ENCODE measurements at regions not wholly inside any gene's neighbourhood (a gene's known extent, or its start where the extent isn't known, plus 50 kb on each side); places are given as distances from the start of the nearest gene placed in this dataset.
"Not testable (repeated sequence)": the region's sequence is repeated elsewhere in the genome, so short reads cannot be mapped to it uniquely, and the experiment has no call there.

DNA sequence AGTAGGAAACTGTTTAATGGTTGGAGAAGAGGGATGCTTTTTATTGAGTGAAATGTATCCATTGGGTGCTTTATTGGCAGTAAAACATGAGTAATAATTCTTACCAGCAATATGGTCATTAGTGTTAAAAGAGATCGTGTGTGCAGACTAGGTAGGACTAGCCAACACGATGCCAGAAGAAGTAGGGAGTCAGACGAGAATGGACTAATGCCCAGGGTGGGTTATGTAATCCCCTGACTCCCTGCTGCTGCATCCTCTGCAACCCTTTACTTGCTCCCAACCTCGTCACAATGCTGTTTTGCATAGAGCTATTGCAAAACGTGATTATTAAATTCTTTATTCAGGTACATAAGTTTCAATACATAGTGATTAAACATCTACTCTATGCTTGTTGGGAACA is 1213.7 kb downstream of the GATA3 start:
- no peak for DNase-seq

DNA sequence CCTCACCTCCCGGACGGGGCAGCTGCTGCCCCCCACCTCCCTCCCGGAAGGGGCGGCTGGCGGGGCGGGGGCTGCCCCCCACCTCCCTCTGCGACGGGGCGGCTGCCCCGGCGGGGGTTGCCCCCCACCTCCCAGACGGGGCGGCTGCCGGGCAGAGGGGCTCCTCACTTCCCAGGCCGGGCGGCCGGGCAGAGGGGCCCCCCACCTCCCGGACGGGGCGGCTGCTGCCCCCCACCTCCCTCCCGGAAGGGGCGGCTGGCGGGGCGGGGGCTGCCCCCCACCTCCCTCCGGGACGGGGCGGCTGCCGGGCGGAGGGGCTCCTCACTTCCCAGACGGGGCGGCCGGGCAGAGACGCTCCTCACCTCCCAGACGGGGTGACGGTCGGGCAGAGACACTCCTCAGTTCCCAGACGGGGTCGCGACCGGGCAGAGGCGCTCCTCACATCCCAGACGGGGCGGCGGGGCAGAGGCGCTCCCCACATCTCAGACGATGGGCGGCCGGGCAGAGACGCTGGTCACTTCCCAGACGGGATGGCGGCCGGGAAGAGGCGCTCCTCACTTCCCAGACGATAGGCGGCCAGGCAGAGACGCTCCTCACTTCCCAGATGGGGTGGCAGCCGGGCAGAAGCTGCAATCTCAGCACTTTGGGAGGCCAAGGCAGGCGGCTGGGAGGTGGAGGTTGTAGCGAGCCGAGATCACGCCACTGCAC is 1218.8 kb downstream of the GATA3 start:
- not testable (repeated sequence) for DNase-seq

DNA sequence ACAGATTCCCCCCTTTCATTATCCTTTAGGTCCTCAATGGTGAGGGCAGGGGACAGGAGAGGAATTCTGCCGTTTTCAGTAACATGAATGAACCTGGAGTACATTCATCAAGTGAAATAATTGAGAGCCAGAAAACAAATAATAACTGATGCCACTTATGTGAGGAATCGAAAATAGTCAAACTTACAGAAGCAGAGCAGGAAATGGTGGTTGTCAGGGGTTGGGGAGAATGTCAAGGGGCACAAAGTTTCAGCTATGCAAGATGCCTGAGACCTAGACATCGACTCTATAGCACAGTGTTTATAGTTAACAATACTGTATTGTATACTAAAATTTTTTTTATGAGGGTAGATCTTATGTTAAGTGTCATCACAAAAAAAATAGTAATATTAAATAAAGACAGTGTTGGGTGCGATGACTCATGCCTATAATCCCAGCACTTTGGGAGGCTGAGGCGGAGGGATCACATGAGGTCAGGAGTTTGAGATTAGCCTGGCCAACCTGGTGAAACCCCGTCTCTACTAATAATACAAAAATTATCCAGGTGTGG is 1219.8 kb downstream of the GATA3 start:
- DNase-seq, result no peak

DNA sequence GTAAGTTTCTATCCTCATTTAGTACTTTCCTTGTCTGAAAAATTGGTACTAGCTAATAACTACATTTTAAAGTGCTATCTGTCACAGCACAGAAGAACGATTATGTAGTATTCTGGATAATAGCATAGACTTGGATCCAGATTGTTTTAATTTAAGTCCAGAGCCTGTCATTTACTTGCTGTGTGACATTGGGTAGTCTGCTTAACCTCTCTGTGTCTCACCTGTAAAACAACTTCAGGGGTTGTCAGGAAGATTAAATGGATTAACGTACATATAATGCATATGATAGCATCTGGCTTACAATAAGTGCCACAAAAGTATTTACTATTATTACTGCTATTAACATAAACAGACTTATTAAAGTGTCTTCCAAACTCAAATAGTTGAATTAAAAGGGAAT is 1221.4 kb downstream of the GATA3 start:
- DNase-seq, result no peak

DNA sequence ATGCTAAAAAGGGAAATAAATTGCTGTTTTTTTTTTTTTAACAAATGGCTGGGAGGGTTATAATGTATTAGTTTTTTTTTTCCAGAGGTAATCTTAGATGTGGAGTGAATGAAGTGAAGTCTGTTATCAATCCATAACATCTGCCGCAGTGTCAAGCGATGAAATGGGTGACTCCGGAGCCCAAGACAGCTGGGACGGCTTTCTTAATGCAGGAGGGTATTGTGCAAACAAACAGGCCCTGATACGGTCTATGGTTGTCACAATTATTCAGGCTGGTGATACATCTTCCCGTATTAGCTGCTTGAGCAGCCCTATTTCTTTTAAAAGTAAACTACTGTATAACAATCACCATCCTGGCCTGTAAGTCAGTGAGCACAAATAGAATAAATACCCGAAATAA is 1231.2 kb downstream of the GATA3 start:
- DNase-seq, result no peak

DNA sequence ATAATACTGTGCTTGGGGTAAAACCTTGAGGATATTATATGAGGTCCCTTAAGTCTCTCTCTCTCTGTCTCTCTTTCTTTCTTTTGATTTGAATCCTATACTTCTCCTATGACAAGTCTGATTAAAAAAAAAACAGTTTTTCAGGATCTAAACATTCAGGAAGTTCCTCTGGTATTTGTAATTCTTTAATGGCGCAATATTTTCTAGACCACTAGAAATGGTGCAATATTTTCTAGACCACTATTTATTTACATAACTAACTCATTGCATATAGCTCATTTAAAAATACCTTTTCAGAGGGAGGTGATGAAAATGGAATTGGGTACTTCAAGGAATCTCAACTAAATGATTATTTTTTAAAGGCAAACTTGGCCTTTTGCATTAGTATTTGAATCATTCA is 1235.3 kb downstream of the GATA3 start:
- DNase-seq, result peak; percentile 56

DNA sequence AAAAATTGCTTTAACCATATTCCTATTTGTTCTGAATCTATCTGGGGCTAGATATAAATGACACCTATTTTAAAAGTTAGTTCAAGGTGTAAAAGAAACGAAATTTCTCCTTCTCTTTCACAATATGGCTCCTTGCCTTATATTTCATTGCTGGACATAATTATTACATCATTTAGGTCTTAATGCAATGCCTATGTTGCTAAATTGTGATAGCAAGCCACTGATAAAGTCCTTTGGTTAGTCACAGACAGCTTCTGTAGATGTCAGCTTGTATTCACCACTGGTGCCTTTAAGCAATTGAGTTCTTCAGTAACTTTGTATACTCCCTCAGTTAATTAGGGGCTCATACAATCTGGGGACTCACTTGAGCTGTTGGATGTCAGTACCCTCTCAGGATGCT is 1236.6 kb downstream of the GATA3 start:
- no peak for DNase-seq

DNA sequence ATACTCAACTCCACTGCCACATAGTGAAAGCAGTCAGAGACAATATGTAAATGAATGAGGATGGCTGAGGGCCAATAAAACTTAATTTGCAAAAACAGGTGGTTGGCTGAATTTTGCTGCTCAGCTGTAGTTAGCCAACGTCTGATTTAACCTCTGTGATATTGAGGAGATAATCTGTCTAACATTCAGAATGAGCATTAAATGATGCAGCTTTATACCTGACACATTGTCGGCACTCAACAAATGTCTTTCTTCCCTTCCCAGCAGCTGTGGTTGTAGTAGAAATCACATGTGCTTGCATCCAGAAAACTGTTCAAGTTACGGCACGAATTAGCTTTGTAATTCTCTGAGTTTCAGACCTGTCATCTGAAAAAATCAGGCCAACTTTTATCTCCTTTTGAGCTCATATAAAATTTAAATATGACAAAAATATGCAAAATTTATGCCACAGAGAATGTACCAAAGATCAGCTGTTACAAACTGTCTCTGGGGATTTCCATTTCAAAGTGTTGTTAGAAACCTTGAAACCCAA is 1239.7 kb downstream of the GATA3 start:
- DNase-seq, result no peak

DNA sequence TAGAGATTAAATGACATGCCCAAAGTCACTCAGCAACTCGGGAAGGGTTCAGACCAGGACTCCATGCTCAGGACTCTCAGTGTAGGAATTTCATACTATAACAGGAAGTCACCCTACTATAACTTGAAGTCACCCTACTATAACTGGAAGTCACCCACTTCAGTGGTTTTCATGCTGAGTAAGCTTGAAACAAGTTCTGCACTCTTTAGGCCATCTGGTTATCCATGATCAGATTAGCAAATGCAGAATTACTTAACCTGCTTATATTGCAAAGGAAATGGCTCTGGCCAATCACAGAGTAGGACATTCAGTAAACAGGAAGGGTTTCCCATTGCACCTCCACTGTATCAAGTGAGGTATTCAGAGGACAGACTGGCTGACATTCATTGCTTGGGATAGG is 1240.4 kb downstream of the GATA3 start:
- no peak for DNase-seq

DNA sequence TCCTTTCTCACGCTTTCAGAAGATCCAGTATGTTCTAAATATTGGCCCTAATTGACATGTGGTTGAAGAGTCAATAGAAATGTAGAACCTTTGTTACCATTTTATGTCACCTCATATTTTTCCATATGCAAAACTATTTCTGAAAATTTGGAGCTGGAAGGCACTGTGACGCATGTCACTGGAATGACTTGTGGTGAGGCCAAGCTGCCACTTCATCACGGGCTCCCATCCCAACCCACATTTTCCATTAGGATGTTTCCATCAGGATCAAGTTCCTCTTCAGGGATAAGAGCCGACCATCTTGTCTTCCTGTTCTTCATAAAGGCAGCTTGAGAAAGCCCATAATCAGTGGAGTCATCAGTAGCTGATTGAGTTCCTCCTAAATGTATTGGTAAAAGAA is 1241.7 kb downstream of the GATA3 start:
- peak; percentile 64 for DNase-seq

DNA sequence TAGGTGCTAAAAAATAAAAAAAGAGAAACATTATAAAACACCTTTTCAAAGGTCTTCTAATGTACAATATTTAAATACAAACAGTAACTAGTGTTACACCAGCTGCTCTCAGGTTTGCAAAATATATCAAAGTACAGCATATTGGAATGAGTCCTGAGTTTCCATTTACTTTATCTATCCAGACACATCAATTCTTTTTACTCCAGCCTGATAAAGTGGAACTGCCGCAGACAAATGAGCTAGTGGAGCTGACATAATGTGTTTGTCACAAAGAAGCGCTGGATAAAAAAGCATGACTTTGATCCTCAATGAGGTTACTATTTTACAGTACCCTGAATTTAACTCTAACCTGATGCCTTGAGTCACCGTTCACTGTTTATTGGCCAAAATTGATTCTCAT is 1243.1 kb downstream of the GATA3 start:
- DNase-seq, result no peak

DNA sequence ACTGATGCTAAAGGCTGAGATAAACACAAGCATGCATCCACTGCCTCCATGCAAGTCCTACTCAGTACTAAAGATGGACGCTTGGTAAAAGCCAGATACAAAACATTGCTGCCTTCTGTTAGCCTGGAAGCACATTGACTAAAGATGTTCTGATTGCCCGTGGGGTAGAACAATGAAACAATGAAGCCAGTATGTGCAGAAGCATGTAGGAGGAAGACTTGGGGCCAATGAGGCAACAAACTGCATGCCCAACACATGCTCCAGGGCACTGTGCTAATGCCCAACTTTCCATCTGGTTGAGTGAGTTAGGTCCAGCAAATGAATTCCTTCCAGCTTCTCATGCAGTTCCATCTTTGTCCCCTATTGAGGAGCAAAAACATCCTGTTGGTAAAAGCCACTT is 1245.5 kb downstream of the GATA3 start:
- DNase-seq, result no peak

DNA sequence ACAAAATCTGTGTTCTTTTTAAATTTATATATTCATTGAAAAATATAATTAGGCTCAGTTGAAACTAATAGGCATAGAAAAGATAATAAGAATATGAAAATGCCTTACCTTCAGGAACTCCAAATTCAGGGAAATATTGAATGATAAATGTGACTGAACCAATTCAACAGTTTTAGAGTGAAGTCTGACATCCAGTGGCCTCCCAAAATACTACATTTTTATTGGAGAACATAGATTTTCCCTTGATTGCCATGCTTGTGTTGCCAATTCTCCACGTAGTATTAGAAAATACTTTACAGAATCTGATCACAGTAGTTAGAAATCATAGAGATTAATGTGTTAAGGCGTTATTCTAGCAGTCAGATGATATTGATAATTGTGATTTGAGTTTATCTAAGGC is 1246.7 kb downstream of the GATA3 start:
- peak; percentile 10 for DNase-seq

DNA sequence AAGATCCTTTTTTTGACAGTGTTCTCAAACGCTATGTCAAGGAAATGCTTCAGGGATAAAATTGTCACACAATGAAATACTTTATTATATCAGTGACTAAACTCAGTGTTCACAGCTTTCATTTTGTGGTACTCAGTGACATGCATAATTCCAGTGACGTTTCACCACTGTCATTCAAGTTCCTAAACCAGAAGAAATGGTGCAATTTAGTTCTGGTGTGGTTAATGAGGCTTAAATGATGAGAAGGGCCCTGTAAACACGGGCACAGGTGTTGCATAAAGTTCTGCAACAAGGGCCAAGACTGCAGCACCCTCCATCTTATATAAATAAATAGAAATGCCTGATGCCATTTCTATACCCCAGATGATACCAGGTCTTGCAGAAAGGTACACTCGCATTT is 1247.1 kb downstream of the GATA3 start:
- no peak for DNase-seq

DNA sequence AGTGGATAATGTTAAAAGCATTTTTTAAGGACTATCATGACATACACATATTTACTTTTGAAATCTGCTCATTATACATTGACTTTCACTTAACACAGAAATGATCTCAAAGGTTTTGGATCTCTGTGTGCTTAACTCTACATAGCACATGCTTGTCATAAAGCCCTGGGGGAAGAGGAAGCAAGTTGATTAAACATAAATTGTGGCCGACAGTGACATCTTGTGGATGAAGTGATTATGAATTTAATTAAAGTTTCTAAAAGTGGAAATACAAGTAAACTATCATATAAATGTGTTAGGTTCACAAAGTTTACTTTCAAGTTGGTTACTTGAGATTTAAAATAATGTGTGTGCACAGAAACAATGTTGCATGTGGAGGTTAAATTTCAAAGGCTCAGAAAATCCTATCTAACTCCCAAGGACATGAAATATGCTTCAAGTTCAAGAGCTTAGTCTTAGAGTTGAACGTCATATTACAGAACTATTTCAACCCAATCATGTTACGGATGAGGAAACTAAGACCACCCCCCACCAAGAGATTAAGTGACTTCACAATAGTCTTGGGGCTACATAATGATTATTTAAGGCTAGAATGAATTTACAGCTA is 1247.8 kb downstream of the GATA3 start:
- DNase-seq, result peak; percentile 54

DNA sequence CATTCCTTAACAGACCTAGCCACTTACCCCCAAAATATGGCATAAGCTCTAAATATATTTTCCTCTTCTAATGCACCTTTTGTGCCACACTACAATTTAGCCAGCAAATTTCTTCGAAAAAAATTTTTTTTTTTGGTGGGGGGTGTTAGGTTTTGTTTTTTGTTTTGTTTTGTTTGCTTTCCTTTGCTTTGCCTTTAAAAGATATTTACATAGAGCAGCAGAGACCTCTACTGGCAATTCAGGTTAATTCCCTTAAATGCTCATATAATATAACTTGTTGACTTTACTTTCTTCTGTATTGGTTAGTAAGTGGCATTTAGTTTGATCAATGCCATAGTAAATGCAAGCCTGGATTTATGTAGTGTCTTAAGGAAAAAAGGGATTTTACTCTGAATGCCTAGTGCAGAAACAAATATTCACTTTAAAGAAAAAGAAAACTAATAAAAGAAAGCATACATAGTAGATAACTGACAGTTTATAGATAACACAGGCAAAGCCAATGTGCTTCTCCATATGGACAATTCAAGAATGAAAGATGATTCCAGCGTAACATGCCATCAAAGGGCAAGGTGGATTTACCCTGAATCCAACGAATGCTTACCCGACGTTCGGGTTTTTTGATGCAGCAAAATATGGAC is 1250.6 kb downstream of the GATA3 start:
- peak; percentile 16 for DNase-seq

DNA sequence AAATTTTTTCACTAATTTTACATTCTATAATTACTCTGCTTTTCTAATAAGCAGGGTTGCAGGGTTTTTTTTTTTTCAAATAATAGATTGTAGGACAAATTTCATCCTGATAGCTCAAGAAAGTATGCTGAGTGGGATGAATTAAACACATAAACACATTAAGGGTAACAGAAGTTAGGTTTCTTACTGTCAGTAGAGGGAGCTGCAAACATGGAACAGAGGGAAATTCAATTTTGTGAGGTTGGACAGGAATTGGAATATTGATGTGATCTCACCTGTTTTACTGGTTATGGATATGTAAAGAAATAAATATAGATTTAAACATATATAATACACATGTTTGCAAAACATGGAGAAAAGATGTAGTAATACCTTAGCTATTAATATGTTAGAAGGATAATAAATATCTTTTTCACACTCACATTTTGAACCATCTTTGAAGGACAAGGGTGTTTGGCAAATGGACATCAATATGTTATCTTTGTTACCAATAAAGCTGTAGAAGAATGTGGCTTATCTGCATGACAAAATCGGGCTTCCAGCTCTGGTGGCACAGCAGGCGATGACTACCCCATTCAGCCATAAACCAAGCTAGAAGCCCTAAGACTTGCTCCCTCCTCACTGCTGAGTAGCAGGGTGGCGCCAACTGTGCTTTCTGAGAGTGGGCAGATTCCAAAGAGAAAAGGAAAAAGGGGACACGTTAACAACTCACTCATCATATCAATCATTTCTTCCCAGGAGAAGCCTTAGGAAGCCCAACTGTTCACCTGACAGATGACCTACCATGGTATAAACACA is 1257.4 kb downstream of the GATA3 start:
- DNase-seq, result no peak

DNA sequence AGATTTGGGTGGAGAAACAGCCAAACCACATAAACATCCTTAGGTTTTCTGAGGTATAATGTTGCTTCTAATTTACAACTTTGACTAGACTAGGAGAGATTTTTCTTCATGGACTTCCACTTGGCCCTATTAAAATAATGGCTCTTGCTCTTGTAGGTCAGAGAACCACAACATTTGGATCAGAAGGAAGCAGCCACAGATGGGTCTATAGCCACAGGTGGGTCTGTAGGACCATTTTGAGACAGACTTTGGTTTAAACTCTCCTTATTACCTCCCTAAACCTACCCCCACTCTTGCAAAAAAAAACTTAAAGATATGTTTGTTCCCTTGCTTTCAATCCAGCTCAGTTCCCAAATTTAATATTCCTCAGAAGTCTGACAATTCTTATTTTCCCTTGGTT is 1260.8 kb downstream of the GATA3 start:
- no peak for DNase-seq

DNA sequence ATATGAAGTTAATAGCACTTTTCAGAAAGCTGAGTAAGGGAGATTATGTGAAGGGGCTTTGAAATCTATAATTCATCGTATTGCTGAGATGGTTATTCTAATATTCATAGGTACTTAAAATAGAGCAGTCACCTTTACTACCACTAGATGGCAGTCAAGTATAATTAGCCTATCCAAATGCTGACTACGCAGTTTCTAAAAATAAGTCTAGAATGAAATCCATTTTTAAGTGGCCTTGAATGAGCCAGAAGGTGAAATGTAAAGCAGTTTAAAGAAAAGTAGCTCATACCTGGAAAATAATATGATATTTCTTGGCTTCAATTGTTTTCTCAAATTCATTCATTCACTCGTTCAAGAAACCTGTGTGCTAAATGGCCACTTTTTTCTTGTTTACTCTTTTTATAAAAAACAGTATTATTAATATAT is 1277.1 kb downstream of the GATA3 start:
- peak; percentile 53 for DNase-seq

DNA sequence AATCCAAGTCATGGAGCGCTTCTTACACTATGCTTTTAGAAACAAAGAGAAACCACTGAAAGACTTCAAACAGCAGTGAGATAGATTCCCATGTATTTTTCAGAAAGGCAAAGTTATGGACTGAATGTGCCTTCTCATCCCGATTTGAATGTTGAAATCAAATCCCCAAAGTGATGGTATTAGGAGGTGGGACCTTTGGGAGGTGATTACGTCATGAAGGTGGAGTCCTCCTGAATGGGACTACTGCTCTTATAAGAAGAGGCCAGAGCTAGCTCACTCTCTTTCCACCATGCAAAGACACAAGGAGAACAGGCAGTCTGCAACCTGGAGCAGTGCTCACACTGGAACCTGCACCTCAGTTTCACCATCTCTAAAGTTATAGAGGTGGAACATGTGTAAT is 1279.8 kb downstream of the GATA3 start:
- no peak for DNase-seq

DNA sequence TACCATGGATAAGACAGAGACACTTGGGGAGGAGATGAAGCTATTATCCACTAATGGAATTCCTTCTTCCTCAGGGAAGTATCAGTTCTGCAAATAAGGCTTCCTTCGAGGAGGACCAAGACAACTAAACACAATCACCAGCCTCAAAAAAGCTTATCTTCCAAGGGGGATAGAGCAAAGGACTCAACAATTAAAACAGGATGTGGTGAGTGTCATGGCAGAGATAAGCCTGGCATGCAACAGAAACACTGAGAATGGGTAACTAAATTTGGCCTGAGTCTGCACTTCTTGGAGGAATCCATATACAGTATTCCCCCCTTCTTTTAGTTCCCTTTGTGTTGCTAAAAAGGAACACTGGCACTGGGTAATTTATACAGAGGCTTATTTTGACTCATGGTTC is 1285.2 kb downstream of the GATA3 start:
- DNase-seq, result no peak

DNA sequence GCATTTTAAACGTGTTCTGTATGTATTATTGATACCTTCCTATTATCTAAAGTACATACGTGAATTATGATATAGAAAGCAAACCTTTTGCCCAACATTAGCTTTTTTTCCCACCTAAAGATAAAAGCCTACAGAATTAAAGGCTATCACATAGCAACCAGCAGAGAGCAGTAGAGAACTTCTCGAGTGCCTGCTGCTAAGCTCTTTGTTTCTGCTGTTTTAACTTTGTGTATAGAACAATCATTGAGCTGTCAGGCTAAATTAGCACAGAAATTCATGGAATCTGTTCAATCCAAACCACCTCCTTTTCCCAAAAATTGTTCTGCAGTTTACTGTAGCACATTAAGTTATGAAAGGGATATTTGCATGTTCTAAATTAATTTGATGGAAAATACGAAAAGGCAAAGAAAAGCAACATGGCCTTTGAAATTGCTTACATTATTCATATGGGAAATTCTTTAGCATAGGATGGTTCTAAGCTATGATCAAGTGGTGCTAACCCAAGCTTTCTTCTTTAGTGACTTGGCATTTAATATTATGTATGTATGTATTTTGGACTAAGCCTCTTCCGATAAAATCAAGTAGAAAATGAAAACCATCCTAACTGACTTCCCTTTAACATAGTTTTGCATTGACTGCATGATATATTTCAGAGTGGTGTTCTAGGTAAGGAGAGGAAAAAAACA is 1288.5 kb downstream of the GATA3 start:
- peak; percentile 44 for DNase-seq
